Neural progenitor cell (in vitro differentiated cells): ENCODE measurements at regions not wholly inside any gene's neighbourhood (a gene's known extent, or its start where the extent isn't known, plus 50 kb on each side); places are given as distances from the start of the nearest gene placed in this dataset.

Experiments
- DNase-seq: peaks from one replicate; pipeline ENCODE4 v3.0.0-alpha.2; 2016; ENCODE audit warnings: low spot score
- H2AFZ ChIP-seq: fragments of 200-600 bp; sonication (generic); replicated peaks from 2 replicates; pipeline ENCODE4 v1.6.1; 2016; ENCODE audit warnings: antibody characterized with exemption
- H3F3A ChIP-seq: fragments of 200-600 bp; sonication (generic); 2 replicates; pipeline ENCODE4 v1.6.1; 2016; ENCODE audit warnings: antibody characterized with exemption, low read depth
- H3K27ac ChIP-seq: fragments of 200-600 bp; sonication (generic); 2 replicates; pipeline ENCODE4 v1.5.1; 2016; ENCODE audit warnings: mild to moderate bottlenecking
- H3K27me3 ChIP-seq: fragments of 200-600 bp; sonication (generic); 2 replicates; pipeline ENCODE4 v1.6.1; 2016; ENCODE audit warnings: mild to moderate bottlenecking, moderate library complexity
- H3K36me3 ChIP-seq: fragments of 200-600 bp; sonication (generic); 2 replicates; pipeline ENCODE4 v1.5.1; 2016
- H3K4me1 ChIP-seq: fragments of 200-600 bp; sonication (generic); 2 replicates; pipeline ENCODE4 v1.6.1; 2016; ENCODE audit warnings: mixed run types
- H3K4me2 ChIP-seq: fragments of 200-600 bp; sonication (generic); 2 replicates; pipeline ENCODE4 v1.6.1; 2016
- H3K4me3 ChIP-seq: fragments of 200-600 bp; sonication (generic); 2 replicates; pipeline ENCODE4 v1.5.1; 2016
- H3K79me2 ChIP-seq: fragments of 200-600 bp; sonication (generic); 2 replicates; pipeline ENCODE4 v1.6.1; 2016; ENCODE audit warnings: low read depth
- H3K9ac ChIP-seq: fragments of 200-600 bp; sonication (generic); 2 replicates; pipeline ENCODE4 v1.6.1; 2016
- H3K9me3 ChIP-seq: fragments of 200-600 bp; sonication (generic); 2 replicates; pipeline ENCODE4 v1.5.1; 2016; ENCODE audit warnings: low read depth
- H4K20me1 ChIP-seq: fragments of 200-600 bp; sonication (generic); 2 replicates; pipeline ENCODE4 v1.6.1; 2016; ENCODE audit warnings: low read depth
- H3K27ac Mint-ChIP-seq: 3 replicates; pipeline ENCODE4 v1.8.0; 2021; ENCODE audit warnings: mixed read lengths
- H3K27me3 Mint-ChIP-seq: 2 replicates; pipeline ENCODE4 v1.8.0; 2022; ENCODE audit warnings: low read depth, mild to moderate bottlenecking, inconsistent platforms, moderate library complexity, mixed read lengths; ENCODE audit not compliant: insufficient read depth
- H3K36me3 Mint-ChIP-seq: 3 replicates; pipeline ENCODE4 v1.8.0; 2021; ENCODE audit warnings: mixed read lengths
- H3K4me1 Mint-ChIP-seq: 3 replicates; pipeline ENCODE4 v1.8.0; 2021; ENCODE audit warnings: mixed read lengths
- H3K4me3 Mint-ChIP-seq: 3 replicates; pipeline ENCODE4 v1.8.0; 2021; ENCODE audit warnings: mild to moderate bottlenecking, moderate library complexity, mixed read lengths
- H3K9me3 Mint-ChIP-seq: 3 replicates; pipeline ENCODE4 v1.8.0; 2020; ENCODE audit warnings: mixed read lengths
- CTCF ChIP-seq: fragments of 200-600 bp; sonication (generic); IDR thresholded peaks from 2 replicates; pipeline ENCODE4 v1.5.1; 2017; ENCODE audit warnings: antibody characterized with exemption, mild to moderate bottlenecking
- EZH2 ChIP-seq: fragments of 200-600 bp; sonication (generic); IDR thresholded peaks from 2 replicates; pipeline ENCODE4 v1.6.1; 2017; ENCODE audit warnings: antibody characterized with exemption, mild to moderate bottlenecking, moderate library complexity
- EZH2phosphoT487 ChIP-seq: fragments of 200-600 bp; sonication (generic); IDR thresholded peaks from 2 replicates; pipeline ENCODE4 v1.6.1; 2017; ENCODE audit warnings: antibody characterized with exemption

- TF ChIP-seq EZH2phosphoT487 (no peak), CTCF (no peak), EZH2 (no peak)
- H3K36me3 Mint-ChIP-seq, result no peaks in the 10 kb centered on the region
- Histone ChIP-seq H3K36me3 (no peaks in the 10 kb centered on the region), H3K4me1 (no peaks in the 10 kb centered on the region), H3K27me3 (no peaks in the 10 kb centered on the region), H3F3A (no peaks in the 10 kb centered on the region), H3K9ac (no peak overlapping the region), H3K4me3 (no peak overlapping the region), H4K20me1 (no peaks in the 10 kb centered on the region), H3K27ac (no peak overlapping the region), H2AFZ (no peak overlapping the region), H3K9me3 (no peaks in the 10 kb centered on the region), H3K79me2 (no peaks in the 10 kb centered on the region), H3K4me2 (no peak overlapping the region)
- no peak overlapping the region for H3K4me3 Mint-ChIP-seq
- no peak for DNase-seq
- H3K9me3 Mint-ChIP-seq, result no peaks in the 10 kb centered on the region
- no peak overlapping the region for H3K27ac Mint-ChIP-seq
- H3K27me3 Mint-ChIP-seq, result no peaks in the 10 kb centered on the region
- H3K4me1 Mint-ChIP-seq, result no peaks in the 10 kb centered on the region
Observed at GRCh38 chr14:56394826-56395530, 184.6 kb upstream of the TMEM260 start.

- H3K4me1 Mint-ChIP-seq, result no peaks in the 10 kb centered on the region
- no peaks in the 10 kb centered on the region for H3K79me2 ChIP-seq
- no peaks in the 10 kb centered on the region for H4K20me1 ChIP-seq
- no peak for DNase-seq
- no peaks in the 10 kb centered on the region for H3K36me3 Mint-ChIP-seq
- no peak for TF ChIP-seq CTCF
- TF ChIP-seq EZH2phosphoT487, result no peak
- TF ChIP-seq EZH2, result no peak
- H3K9me3 Mint-ChIP-seq, result peaks cover 2% of the 10 kb centered on the region
- no peak overlapping the region for H3K4me3 ChIP-seq
- H3K4me3 Mint-ChIP-seq, result no peak overlapping the region
- no peak overlapping the region for H3K27ac ChIP-seq
- no peak overlapping the region for H2AFZ ChIP-seq
- no peaks in the 10 kb centered on the region for H3F3A ChIP-seq
- no peak overlapping the region for H3K9ac ChIP-seq
- no peak overlapping the region for H3K4me2 ChIP-seq
- H3K4me1 ChIP-seq, result no peaks in the 10 kb centered on the region
- H3K27me3 Mint-ChIP-seq, result peaks cover 4% of the 10 kb centered on the region
- no peak overlapping the region for H3K27ac Mint-ChIP-seq
- H3K27me3 ChIP-seq, result no peaks in the 10 kb centered on the region
- no peaks in the 10 kb centered on the region for H3K36me3 ChIP-seq
- H3K9me3 ChIP-seq, result no peaks in the 10 kb centered on the region
Observed at GRCh38 chr14:56400109-56400825, 179.3 kb upstream of the TMEM260 start.

- H3K4me3 ChIP-seq, result no peak overlapping the region
- Mint-ChIP-seq H3K27me3 (no peaks in the 10 kb centered on the region), H3K9me3 (peaks cover 2% of the 10 kb centered on the region), H3K27ac (no peak overlapping the region), H3K4me3 (no peak overlapping the region), H3K36me3 (no peaks in the 10 kb centered on the region), H3K4me1 (no peaks in the 10 kb centered on the region)
- TF ChIP-seq CTCF (no peak), EZH2phosphoT487 (no peak), EZH2 (no peak)
- no peaks in the 10 kb centered on the region for H3F3A ChIP-seq
- H3K4me1 ChIP-seq, result no peaks in the 10 kb centered on the region
- no peaks in the 10 kb centered on the region for H3K36me3 ChIP-seq
- H3K4me2 ChIP-seq, result no peak overlapping the region
- no peak for DNase-seq
- no peaks in the 10 kb centered on the region for H4K20me1 ChIP-seq
- no peak overlapping the region for H2AFZ ChIP-seq
- no peaks in the 10 kb centered on the region for H3K27me3 ChIP-seq
- H3K79me2 ChIP-seq, result no peaks in the 10 kb centered on the region
- H3K27ac ChIP-seq, result no peak overlapping the region
- no peak overlapping the region for H3K9ac ChIP-seq
- H3K9me3 ChIP-seq, result no peaks in the 10 kb centered on the region
Observed at GRCh38 chr14:56412468-56413434, 166.8 kb upstream of the TMEM260 start.
